ENCODE measurements at regions not wholly inside any gene's neighbourhood (a gene's known extent, or its start where the extent isn't known, plus 50 kb on each side); places are given as distances from the start of the nearest gene placed in this dataset.

GRCh38 chr3:161913786-161914389, 417.3 kb downstream of the OTOL1 start (continued):
- peak; percentile 93 for TF ChIP-seq AHDC1 (CRISPR knock-in tag; IDR thresholded peaks at IDR 0.05; ENCODE audit: borderline replicate concordance)
- 0 out of 2 replicates have a peak, but pooled peaks have one; percentile 50 for TF ChIP-seq ZKSCAN5 (CRISPR knock-in tag; IDR thresholded peaks at IDR 0.05)
- peak; percentile 56; the same call in 1 of the 2 replicates for TF ChIP-seq JUND (CRISPR knock-in tag; IDR thresholded peaks at IDR 0.05)
- TF ChIP-seq HOMEZ (CRISPR knock-in tag; IDR thresholded peaks at IDR 0.05; ENCODE audit: low read depth): 0 out of 2 replicates have a peak, but pooled peaks have one; percentile 23
- 0 out of 4 replicates have a peak, but pooled peaks of 1 of the 2 experiments have one; percentile 4 for TF ChIP-seq EP300 (IDR thresholded peaks at IDR 0.05; ENCODE audit: low read depth in 2 of 2, low read length in 2 of 2)
- TF ChIP-seq EP300 (CRISPR knock-in tag; IDR thresholded peaks at IDR 0.05; ENCODE audit: borderline replicate concordance): no peak
- no peak for TF ChIP-seq SMARCE1 (IDR thresholded peaks at IDR 0.05; ENCODE audit: borderline replicate concordance)
- 0 out of 2 replicates have a peak, but pooled peaks have one; percentile 30 for TF ChIP-seq ZFP82 (CRISPR knock-in tag; IDR thresholded peaks at IDR 0.05; ENCODE audit: borderline replicate concordance)
- no peak for TF ChIP-seq NONO (IDR thresholded peaks at IDR 0.05)
- TF ChIP-seq NONO (CRISPR knock-in tag; conservative IDR thresholded peaks at IDR 0.05): no peak
- TF ChIP-seq ARID5B (CRISPR knock-in tag; IDR thresholded peaks at IDR 0.05): peak; percentile 51; the same call in 1 of the 2 replicates

Measured in HepG2 (cell line).